Activated CD4-positive, CD25-positive, alpha-beta regulatory T cell (primary cell): ENCODE measurements at regions not wholly inside any gene's neighbourhood (a gene's known extent, or its start where the extent isn't known, plus 50 kb on each side); places are given as distances from the start of the nearest gene placed in this dataset.

ENCODE experiments used
- DNase-seq, 4 experiments: peaks; one replicate each; lab custom pipeline; 2025; lab: John Stamatoyannopoulos, UW

- DNase-seq: no peak
Measured at GRCh38 chr3:124577494-124578167, 152.6 kb upstream of the UMPS start.

- DNase-seq: no peak
Measured at GRCh38 chr3:124579641-124580040, 150.6 kb upstream of the UMPS start.

- no peak for DNase-seq
Measured at GRCh38 chr3:124582196-124582595, 148.1 kb upstream of the UMPS start.

- DNase-seq: no peak
Measured at GRCh38 chr3:124582621-124583395, 147.4 kb upstream of the UMPS start.

GRCh38 chr3:124584245-124584551 lies 146.1 kb upstream of the UMPS start:
- DNase-seq: no peak

- peak in 3 of 4 experiments; percentile 9 to 26 (median 23) for DNase-seq
Measured at GRCh38 chr3:124584552-124585391, 145.5 kb upstream of the UMPS start.

- no peak for DNase-seq
Measured at GRCh38 chr3:124586126-124587052, 143.9 kb upstream of the UMPS start.

GRCh38 chr3:124587053-124587408 lies 143.2 kb upstream of the UMPS start:
- no peak for DNase-seq

GRCh38 chr3:124588036-124588435 lies 142.2 kb upstream of the UMPS start:
- DNase-seq: no peak

- no peak for DNase-seq
Measured at GRCh38 chr3:124588794-124589193, 141.5 kb upstream of the UMPS start.

- DNase-seq: no peak
Measured at GRCh38 chr3:124591699-124592098, 138.6 kb upstream of the UMPS start.

- no peak for DNase-seq
Measured at GRCh38 chr3:124592658-124593441, 137.4 kb upstream of the UMPS start.

GRCh38 chr3:124593442-124593829 lies 136.8 kb upstream of the UMPS start:
- DNase-seq: no peak

GRCh38 chr3:124594581-124594980 lies 135.7 kb upstream of the UMPS start:
- no peak for DNase-seq

- no peak for DNase-seq
Measured at GRCh38 chr3:124597273-124597672, 133.0 kb upstream of the UMPS start.

- no peak for DNase-seq
Measured at GRCh38 chr3:124597979-124598378, 132.3 kb upstream of the UMPS start.

- no peak for DNase-seq
Measured at GRCh38 chr3:124599147-124599765, 131.0 kb upstream of the UMPS start.

- no peak for DNase-seq
Measured at GRCh38 chr3:124599779-124600693, 130.2 kb upstream of the UMPS start.

- no peak for DNase-seq
Measured at GRCh38 chr3:124600765-124601164, 129.5 kb upstream of the UMPS start.

GRCh38 chr3:124601190-124601589 lies 129.1 kb upstream of the UMPS start:
- no peak for DNase-seq
